Astrocyte of the cerebellum (primary cell): ENCODE measurements at regions not wholly inside any gene's neighbourhood (a gene's known extent, or its start where the extent isn't known, plus 50 kb on each side); places are given as distances from the start of the nearest gene placed in this dataset.

Source experiments
- DNase-seq: peaks from one replicate; pipeline ENCODE4 v3.0.0-alpha.2; 2011; ENCODE audit warnings: low read depth
- H3K4me3 ChIP-seq: 2 replicates; pipeline ENCODE4 v1.5.1; 2011; ENCODE audit warnings: mild to moderate bottlenecking, low read depth, low read length, moderate library complexity
- CTCF ChIP-seq: IDR thresholded peaks from 2 replicates; pipeline ENCODE4 v1.5.1; 2012; ENCODE audit warnings: low read length, low read depth, moderate library complexity, mild to moderate bottlenecking; ENCODE audit errors: missing control alignments
- in situ Hi-C: cut with HindIII; loops from 2 replicates; pipeline ENCODE4 v1.10.0; 2017; ENCODE audit warnings: low sequenced_read_pairs

DNA sequence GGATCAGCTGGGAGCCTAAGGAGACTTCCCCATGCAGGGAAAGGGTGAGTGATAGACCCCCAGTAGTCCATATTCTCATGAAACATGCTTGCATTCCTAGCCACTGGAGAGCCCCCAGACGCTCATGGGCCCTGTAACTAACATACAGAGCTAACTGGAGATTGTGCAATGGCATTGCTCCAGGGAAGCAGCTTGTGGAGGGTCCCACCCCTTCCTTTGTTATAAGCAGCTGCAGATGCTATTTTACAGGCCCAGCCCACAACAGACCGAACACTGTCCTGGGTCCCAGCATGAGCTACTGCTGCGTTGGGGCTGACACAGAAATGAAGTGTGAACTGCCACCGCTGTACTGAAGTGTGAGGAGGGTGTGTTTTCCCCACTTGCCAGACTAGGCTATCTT, 1465.7 kb upstream of the DIAPH2 start:
- in situ Hi-C loops: no loop called here

GRCh38 chrX:95248386-95248785, 1436.3 kb upstream of the DIAPH2 start:
- H3K4me3 ChIP-seq: no peak overlapping the region
- in situ Hi-C loops: no loop called here
- TF ChIP-seq CTCF: no peak
- no peak for DNase-seq

More for the DNA sequence above, 1465.7 kb upstream of the DIAPH2 start:
- no peak for DNase-seq
- no peak for TF ChIP-seq CTCF
- no peak overlapping the region for H3K4me3 ChIP-seq

- peak; percentile 6 for DNase-seq
- in situ Hi-C loops: no loop called here
- no peak overlapping the region for H3K4me3 ChIP-seq
- TF ChIP-seq CTCF: no peak
These were observed 1394.2 kb upstream of the DIAPH2 start for GRCh38 chrX:95290455-95290854.

DNA sequence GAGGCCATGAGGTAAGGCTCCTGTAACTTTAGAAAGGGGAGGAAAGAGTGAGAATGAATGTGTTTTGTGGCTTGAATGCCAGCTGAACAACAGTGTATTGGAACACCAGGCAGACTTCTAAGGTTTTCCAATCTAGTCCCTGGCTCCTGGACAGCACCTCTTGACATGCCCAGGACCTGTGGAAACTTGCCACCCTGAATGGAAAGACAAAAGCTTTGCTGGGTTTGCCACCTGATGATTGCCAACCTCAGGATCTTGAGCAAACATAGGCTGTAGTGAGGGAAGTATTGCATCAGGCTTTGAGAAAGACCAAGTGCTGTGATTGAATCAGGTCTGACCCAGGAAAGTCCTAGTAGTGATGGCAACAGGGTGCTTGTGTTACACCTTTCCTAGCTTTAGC, 1393.1 kb upstream of the DIAPH2 start:
- no peak for DNase-seq
- in situ Hi-C loops: no loop called here
- no peak overlapping the region for H3K4me3 ChIP-seq
- no peak for TF ChIP-seq CTCF

- no peak for TF ChIP-seq CTCF
- no peak for DNase-seq
- in situ Hi-C loops: no loop called here
- no peak overlapping the region for H3K4me3 ChIP-seq
These were observed 1365.8 kb upstream of the DIAPH2 start for GRCh38 chrX:95318882-95319281.

GRCh38 chrX:95325185-95325584, 1359.5 kb upstream of the DIAPH2 start:
- H3K4me3 ChIP-seq: no peak overlapping the region
- DNase-seq: no peak
- in situ Hi-C loops: no loop called here
- TF ChIP-seq CTCF: no peak

DNA sequence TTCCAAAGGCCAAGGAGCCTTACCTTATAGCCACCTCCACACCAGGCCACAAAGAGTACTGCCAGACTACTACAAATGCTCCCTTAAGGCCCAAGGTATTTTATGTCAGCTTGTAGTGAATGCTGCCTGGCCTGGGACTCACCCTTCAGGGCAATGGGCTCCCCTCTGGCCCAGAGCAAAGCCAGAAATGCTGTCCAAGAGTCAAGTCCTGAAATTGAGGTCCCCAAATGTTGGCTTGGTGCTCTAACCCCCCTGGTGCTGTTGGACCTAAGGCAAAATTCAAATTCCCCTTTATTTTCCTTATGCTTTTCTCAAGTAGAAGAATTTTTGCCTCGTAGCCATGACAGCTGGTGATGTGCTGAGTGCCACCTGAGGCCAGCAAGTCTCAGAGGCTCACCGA, 1354.3 kb upstream of the DIAPH2 start:
- in situ Hi-C loops: no loop called here
- DNase-seq: no peak
- no peak overlapping the region for H3K4me3 ChIP-seq
- no peak for TF ChIP-seq CTCF
